OCI-LY1 (cell line): ENCODE measurements at regions not wholly inside any gene's neighbourhood (a gene's known extent, or its start where the extent isn't known, plus 50 kb on each side); places are given as distances from the start of the nearest gene placed in this dataset.

Experiments
- H2AFZ ChIP-seq: fragments of 200-600 bp; sonication (generic), shearing (Covaris generic); 2 replicates; pipeline ENCODE4 v1.6.0; 2014; ENCODE audit warnings: antibody characterized with exemption, mild to moderate bottlenecking, low read length
- H3F3A ChIP-seq: fragments of 200-600 bp; sonication (generic), shearing (Covaris generic); 2 replicates; pipeline ENCODE4 v1.6.0; 2014; ENCODE audit warnings: mild to moderate bottlenecking, antibody characterized with exemption, low read length, moderate library complexity; ENCODE audit not compliant: insufficient read depth
- H3K27ac ChIP-seq: fragments of 200-600 bp; sonication (generic); 2 replicates; pipeline ENCODE4 v1.5.1; 2014; ENCODE audit warnings: low read length, mixed run types, mild to moderate bottlenecking, low read depth; ENCODE audit not compliant: poor library complexity, severe bottlenecking
- H3K27me3 ChIP-seq: fragments of 200-600 bp; sonication (generic); 2 replicates; pipeline ENCODE4 v1.6.0; 2014; ENCODE audit warnings: antibody characterized with exemption, mild to moderate bottlenecking, low read length, moderate library complexity; ENCODE audit not compliant: insufficient read depth
- H3K36me3 ChIP-seq: fragments of 200-600 bp; sonication (generic); 2 replicates; pipeline ENCODE4 v1.6.1; 2014; ENCODE audit warnings: mild to moderate bottlenecking, antibody characterized with exemption, low read length, moderate library complexity, mixed read lengths; ENCODE audit not compliant: insufficient read depth
- H3K4me1 ChIP-seq: fragments of 200-600 bp; sonication (generic); 2 replicates; pipeline ENCODE4 v1.5.1; 2014; ENCODE audit warnings: mild to moderate bottlenecking, low read length, moderate library complexity; ENCODE audit not compliant: insufficient read depth, severe bottlenecking
- H3K4me2 ChIP-seq: fragments of 200-600 bp; sonication (generic), shearing (Covaris generic); 2 replicates; pipeline ENCODE4 v1.6.1; 2014; ENCODE audit warnings: low read length
- H3K4me3 ChIP-seq: fragments of 200-600 bp; sonication (generic); 2 replicates; pipeline ENCODE4 v1.5.1; 2014; ENCODE audit warnings: low read length, low read depth, mild to moderate bottlenecking, mixed read lengths; ENCODE audit not compliant: poor library complexity, severe bottlenecking
- H3K79me2 ChIP-seq: fragments of 200-600 bp; shearing (Covaris generic); 2 replicates; pipeline ENCODE4 v1.6.1; 2016; ENCODE audit warnings: mixed run types, low read length, mixed read lengths; ENCODE audit not compliant: insufficient read depth
- H3K9ac ChIP-seq: fragments of 200-600 bp; sonication (generic), shearing (Covaris generic); 2 replicates; pipeline ENCODE4 v1.6.1; 2014; ENCODE audit warnings: mild to moderate bottlenecking, low read length, mixed read lengths
- H3K9me2 ChIP-seq: fragments of 200-600 bp; sonication (generic), shearing (Covaris generic); 2 replicates; pipeline ENCODE4 v1.6.1; 2014; ENCODE audit warnings: low read depth, mild to moderate bottlenecking, low read length, mixed read lengths
- H3K9me3 ChIP-seq: fragments of 200-600 bp; shearing (Covaris generic); 2 replicates; pipeline ENCODE4 v1.6.1; 2014; ENCODE audit warnings: low read length, mixed read lengths
- H4K20me1 ChIP-seq: fragments of 200-600 bp; sonication (generic), shearing (Covaris generic); 2 replicates; pipeline ENCODE4 v1.6.0; 2016; ENCODE audit warnings: mild to moderate bottlenecking, low read length; ENCODE audit not compliant: insufficient read depth
- EZH2 ChIP-seq: fragments of 200-600 bp; sonication (generic), shearing (Covaris generic); IDR thresholded peaks from 2 replicates; pipeline ENCODE4 v1.8.0; 2017; ENCODE audit warnings: borderline replicate concordance, mixed run types, mild to moderate bottlenecking, antibody characterized with exemption, low read length, moderate library complexity, mixed read lengths
- TF ChIP-seq, protein P1 (sequence below): fragments of 200-600 bp; sonication (generic), shearing (Covaris generic); IDR thresholded peaks from 2 replicates; pipeline ENCODE4 v1.5.1; 2017; ENCODE audit warnings: mild to moderate bottlenecking, antibody characterized with exemption, low read length, moderate library complexity, mixed read lengths

GRCh38 chr7:156318426-156318825, 322.1 kb upstream of the RNF32 start:
- H3K27ac ChIP-seq, result no peak overlapping the region
- H3K4me1 ChIP-seq, result no peaks in the 10 kb centered on the region
- H3K79me2 ChIP-seq, result no peaks in the 10 kb centered on the region
- H3K4me2 ChIP-seq, result no peak overlapping the region
- no peak overlapping the region for H3K4me3 ChIP-seq
- H3K9me2 ChIP-seq, result no peaks in the 10 kb centered on the region
- H3K27me3 ChIP-seq, result no peaks in the 10 kb centered on the region
- no peaks in the 10 kb centered on the region for H3F3A ChIP-seq
- H3K36me3 ChIP-seq, result no peaks in the 10 kb centered on the region
- TF ChIP-seq, protein P1, sequence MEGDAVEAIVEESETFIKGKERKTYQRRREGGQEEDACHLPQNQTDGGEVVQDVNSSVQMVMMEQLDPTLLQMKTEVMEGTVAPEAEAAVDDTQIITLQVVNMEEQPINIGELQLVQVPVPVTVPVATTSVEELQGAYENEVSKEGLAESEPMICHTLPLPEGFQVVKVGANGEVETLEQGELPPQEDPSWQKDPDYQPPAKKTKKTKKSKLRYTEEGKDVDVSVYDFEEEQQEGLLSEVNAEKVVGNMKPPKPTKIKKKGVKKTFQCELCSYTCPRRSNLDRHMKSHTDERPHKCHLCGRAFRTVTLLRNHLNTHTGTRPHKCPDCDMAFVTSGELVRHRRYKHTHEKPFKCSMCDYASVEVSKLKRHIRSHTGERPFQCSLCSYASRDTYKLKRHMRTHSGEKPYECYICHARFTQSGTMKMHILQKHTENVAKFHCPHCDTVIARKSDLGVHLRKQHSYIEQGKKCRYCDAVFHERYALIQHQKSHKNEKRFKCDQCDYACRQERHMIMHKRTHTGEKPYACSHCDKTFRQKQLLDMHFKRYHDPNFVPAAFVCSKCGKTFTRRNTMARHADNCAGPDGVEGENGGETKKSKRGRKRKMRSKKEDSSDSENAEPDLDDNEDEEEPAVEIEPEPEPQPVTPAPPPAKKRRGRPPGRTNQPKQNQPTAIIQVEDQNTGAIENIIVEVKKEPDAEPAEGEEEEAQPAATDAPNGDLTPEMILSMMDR, result no peak
- TF ChIP-seq EZH2, result no peak
- H3K9me3 ChIP-seq, result no peaks in the 10 kb centered on the region
- no peak overlapping the region for H2AFZ ChIP-seq
- no peak overlapping the region for H3K9ac ChIP-seq
- no peaks in the 10 kb centered on the region for H4K20me1 ChIP-seq

DNA sequence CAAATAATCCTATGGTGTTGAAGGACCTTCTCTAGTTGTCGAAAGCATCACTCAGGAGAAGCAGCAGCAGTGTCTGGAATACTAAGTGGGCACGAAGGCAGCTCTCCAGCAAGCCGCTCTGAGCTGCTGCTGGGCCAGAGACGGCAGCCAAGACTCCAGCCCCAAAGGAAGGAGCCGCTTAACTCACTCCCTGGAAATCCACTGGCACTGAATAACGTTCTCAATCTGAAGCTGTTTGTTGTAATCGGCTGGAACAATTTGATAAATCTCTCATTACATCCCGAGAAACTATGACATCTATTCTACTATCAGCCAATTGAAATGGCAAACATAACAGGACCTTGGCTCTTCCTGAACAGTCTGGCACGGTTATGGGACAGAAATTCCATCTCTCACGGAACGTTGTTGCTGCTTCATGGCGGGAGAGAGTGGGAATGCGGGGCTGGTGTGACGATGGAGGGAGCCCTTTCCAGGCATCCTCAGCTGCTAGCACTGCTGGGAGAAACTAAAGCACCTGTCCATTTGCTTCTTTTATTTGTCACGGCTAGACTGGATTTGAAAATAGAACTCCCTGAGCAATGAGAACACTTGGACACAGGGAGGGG, 331.5 kb upstream of the RNF32 start:
- Histone ChIP-seq H3K27me3 (no peaks in the 10 kb centered on the region; the same call in 1 of the 2 replicates), H3K4me2 (no peak overlapping the region), H3K9me2 (no peaks in the 10 kb centered on the region), H2AFZ (no peak overlapping the region), H4K20me1 (no peaks in the 10 kb centered on the region), H3K79me2 (no peaks in the 10 kb centered on the region), H3K4me1 (no peaks in the 10 kb centered on the region), H3K27ac (no peak overlapping the region), H3K9me3 (no peaks in the 10 kb centered on the region), H3K4me3 (no peak overlapping the region), H3K9ac (no peak overlapping the region), H3K36me3 (no peaks in the 10 kb centered on the region), H3F3A (no peaks in the 10 kb centered on the region)
- no peak for TF ChIP-seq EZH2
- TF ChIP-seq, protein P1, result no peak

- Histone ChIP-seq H3K27ac (no peak overlapping the region), H4K20me1 (no peaks in the 10 kb centered on the region), H3K4me3 (no peak overlapping the region), H3K9ac (no peak overlapping the region), H3K4me2 (no peak overlapping the region), H3K79me2 (no peaks in the 10 kb centered on the region), H3K9me3 (no peaks in the 10 kb centered on the region), H3F3A (no peaks in the 10 kb centered on the region), H3K4me1 (no peaks in the 10 kb centered on the region), H3K9me2 (no peaks in the 10 kb centered on the region), H3K27me3 (no peaks in the 10 kb centered on the region; the same call in 1 of the 2 replicates), H3K36me3 (no peaks in the 10 kb centered on the region), H2AFZ (no peak overlapping the region)
- TF ChIP-seq EZH2, result no peak
- TF ChIP-seq, protein P1, result no peak
Observed at GRCh38 chr7:156307193-156307592, 333.4 kb upstream of the RNF32 start.
